ENCODE measurements at regions not wholly inside any gene's neighbourhood (a gene's known extent, or its start where the extent isn't known, plus 50 kb on each side); places are given as distances from the start of the nearest gene placed in this dataset.

GRCh38 chr2:58476556-58476955, 235.4 kb upstream of the FANCL start:
- Histone ChIP-seq H3K9me3 (replicated peaks; ENCODE audit: control insufficient read depth, insufficient read depth, low read length) (no peaks in the 10 kb centered on the region), H3K27ac (ENCODE audit: control insufficient read depth, insufficient read depth) (no peak overlapping the region), H3K9ac (ENCODE audit: control insufficient read depth, insufficient read depth, low read length) (no peak overlapping the region), H4K20me1 (ENCODE audit: control insufficient read depth, insufficient read depth) (no peaks in the 10 kb centered on the region), H3K79me2 (ENCODE audit: control insufficient read depth, insufficient read depth, low read length) (no peaks in the 10 kb centered on the region), H3K4me2 (ENCODE audit: control insufficient read depth, insufficient read depth) (no peak overlapping the region), H3K27me3 (replicated peaks in 1 of 2; ENCODE audit: control insufficient read depth in 2 of 2, insufficient read depth in 2 of 2, low read length in 1 of 2) (no peaks in the 10 kb centered on the region; a peak in 2 of 4 replicates), H3K4me3 (no peak overlapping the region), H3K36me3 (ENCODE audit: control insufficient read depth in 2 of 2, insufficient read depth in 2 of 2, low read length in 1 of 2) (no peaks in the 10 kb centered on the region), H3K4me1 (ENCODE audit: control insufficient read depth, insufficient read depth, low read length) (no peaks in the 10 kb centered on the region), H2AFZ (ENCODE audit: control insufficient read depth, low read depth, low read length) (no peak overlapping the region)
- intact Hi-C loops (cut with micrococcal nuclease; ENCODE audit: unreplicated experiment) (no loop called here), in situ Hi-C loops (cut with MboI) (no loop called here)
- ChIA-PET POLR2A (no interaction called here), CTCF (no interaction called here), RAD21 (ENCODE audit: unreplicated experiment) (no interaction called here), SMC1A (ENCODE audit: uncharacterized antibody, unreplicated experiment) (interaction anchor here (0.9 kb wide), 1 partner anchor 11 kb away, joined by 4 read pairs; no protein-coding TSS in a partner anchor)
- TF ChIP-seq POU2F2 (IDR thresholded peaks at IDR 0.05; ENCODE audit: borderline replicate concordance, low read depth, low read length) (no peak), SMARCA5 (IDR thresholded peaks at IDR 0.05) (no peak), POLR2A (IDR thresholded peaks at IDR 0.05; ENCODE audit: low read depth, low read length) (no peak), GABPA (IDR thresholded peaks at IDR 0.05; ENCODE audit: low read depth) (no peak)
- DNase-seq (ENCODE audit: low read depth, low spot score) (no peak), ATAC-seq (no peak), FAIRE-seq (no peak)
- BruUV-seq (replicated peaks) = no TSS peak

GRCh38 chr2:58475756-58476155, 234.6 kb upstream of the FANCL start:
- FAIRE-seq = no peak
- no peak for TF ChIP-seq CEBPZ (IDR thresholded peaks at IDR 0.05; ENCODE audit: low read depth, low read length)
- H3K4me3 ChIP-seq = no peak overlapping the region
- POLR2A ChIA-PET = no interaction called here
- no peak overlapping the region for H2AFZ ChIP-seq (ENCODE audit: control insufficient read depth, low read depth, low read length)
- no peak for DNase-seq (ENCODE audit: low read depth, low spot score)
- H3K36me3 ChIP-seq (ENCODE audit: control insufficient read depth in 2 of 2, insufficient read depth in 2 of 2, low read length in 1 of 2) = no peaks in the 10 kb centered on the region
- RAD21 ChIA-PET (ENCODE audit: unreplicated experiment) = no interaction called here
- BruUV-seq (replicated peaks) = no TSS peak
- no peak overlapping the region for H3K27ac ChIP-seq (ENCODE audit: control insufficient read depth, insufficient read depth)
- no peak overlapping the region for H3K4me2 ChIP-seq (ENCODE audit: control insufficient read depth, insufficient read depth)
- no peaks in the 10 kb centered on the region for H3K79me2 ChIP-seq (ENCODE audit: control insufficient read depth, insufficient read depth, low read length)
- no peaks in the 10 kb centered on the region for H3K4me1 ChIP-seq (ENCODE audit: control insufficient read depth, insufficient read depth, low read length)
- intact Hi-C loops (cut with micrococcal nuclease; ENCODE audit: unreplicated experiment) = no loop called here
- WGBS (ENCODE audit: insufficient coverage, insufficient replicate concordance, low lambda C conversion rate, missing lambda C conversion rate) = 5% methylated on average over 2 of the region's 2 CpGs
- CTCF ChIA-PET = no interaction called here
- H3K9me3 ChIP-seq (replicated peaks; ENCODE audit: control insufficient read depth, insufficient read depth, low read length) = no peaks in the 10 kb centered on the region
- in situ Hi-C loops (cut with MboI) = no loop called here
- SMC1A ChIA-PET (ENCODE audit: uncharacterized antibody, unreplicated experiment) = no interaction called here
- no peaks in the 10 kb centered on the region; a peak in 2 of 4 replicates for H3K27me3 ChIP-seq (replicated peaks in 1 of 2; ENCODE audit: control insufficient read depth in 2 of 2, insufficient read depth in 2 of 2, low read length in 1 of 2)
- no peaks in the 10 kb centered on the region for H4K20me1 ChIP-seq (ENCODE audit: control insufficient read depth, insufficient read depth)
- H3K9ac ChIP-seq (ENCODE audit: control insufficient read depth, insufficient read depth, low read length) = no peak overlapping the region
- ATAC-seq = no peak

Measured in GM12878 (cell line).